SIG-M5 treated with dmso at 0.1 percent for 504 hours (cell line): ENCODE measurements at regions not wholly inside any gene's neighbourhood (a gene's known extent, or its start where the extent isn't known, plus 50 kb on each side); places are given as distances from the start of the nearest gene placed in this dataset.

ENCODE experiments used
- DNase-seq: peaks from one replicate; lab custom pipeline; 2025; ENCODE audit not compliant: unreplicated experiment; lab: John Stamatoyannopoulos, UW

GRCh38 chr6:108734271-108734922, 113.8 kb upstream of the ARMC2 start:
- DNase-seq = no peak

GRCh38 chr6:108735310-108736001, 112.8 kb upstream of the ARMC2 start:
- DNase-seq = no peak

- no peak for DNase-seq
Observed at GRCh38 chr6:108736002-108736361, 112.2 kb upstream of the ARMC2 start.

- DNase-seq = no peak
Observed at GRCh38 chr6:108736832-108737231, 111.4 kb upstream of the ARMC2 start.

DNA sequence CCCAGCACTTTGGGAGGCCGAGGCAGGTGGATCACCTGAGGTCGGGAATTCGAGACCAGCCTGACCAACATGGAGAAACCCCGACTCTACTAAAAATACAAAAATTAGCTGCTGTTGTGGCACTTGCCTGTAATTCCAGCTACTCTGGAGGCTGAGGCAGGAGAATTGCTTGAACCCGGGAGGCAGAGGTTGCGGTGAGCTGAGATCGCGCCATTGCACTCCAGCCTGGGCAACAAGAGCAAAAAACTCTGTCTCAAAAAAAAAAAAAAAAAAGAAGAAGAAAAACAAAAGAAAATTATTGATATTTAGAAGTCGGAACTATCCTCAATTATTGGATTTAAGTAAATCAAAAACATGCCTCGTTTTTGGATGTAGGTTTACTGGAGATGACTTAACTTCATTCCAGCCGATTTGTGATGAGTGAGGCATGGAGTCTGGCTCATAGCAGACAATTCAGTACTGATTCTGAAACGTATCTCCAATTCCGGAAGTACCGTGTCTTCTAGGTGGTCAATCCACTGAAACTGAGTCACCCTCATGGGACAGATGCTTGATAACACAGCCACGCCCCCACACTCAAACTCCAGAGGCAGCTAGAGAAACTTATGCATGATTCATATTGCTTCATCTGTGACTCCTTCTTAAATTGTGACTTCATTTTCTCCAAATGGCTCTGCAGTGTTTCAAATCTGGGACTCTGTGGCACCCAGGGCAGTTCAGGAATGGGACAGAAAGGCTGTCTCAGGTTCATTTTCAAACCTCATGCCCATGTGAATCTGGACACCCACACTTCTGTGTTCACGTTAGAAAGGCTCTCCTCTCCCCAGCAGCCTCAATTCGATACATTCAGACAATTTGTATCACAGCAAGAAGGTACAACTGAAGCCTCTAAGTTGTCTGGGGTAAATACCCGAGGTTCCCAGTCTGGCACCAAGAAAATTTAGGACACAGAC, 110.4 kb upstream of the ARMC2 start:
- DNase-seq = peak; percentile 54

DNA sequence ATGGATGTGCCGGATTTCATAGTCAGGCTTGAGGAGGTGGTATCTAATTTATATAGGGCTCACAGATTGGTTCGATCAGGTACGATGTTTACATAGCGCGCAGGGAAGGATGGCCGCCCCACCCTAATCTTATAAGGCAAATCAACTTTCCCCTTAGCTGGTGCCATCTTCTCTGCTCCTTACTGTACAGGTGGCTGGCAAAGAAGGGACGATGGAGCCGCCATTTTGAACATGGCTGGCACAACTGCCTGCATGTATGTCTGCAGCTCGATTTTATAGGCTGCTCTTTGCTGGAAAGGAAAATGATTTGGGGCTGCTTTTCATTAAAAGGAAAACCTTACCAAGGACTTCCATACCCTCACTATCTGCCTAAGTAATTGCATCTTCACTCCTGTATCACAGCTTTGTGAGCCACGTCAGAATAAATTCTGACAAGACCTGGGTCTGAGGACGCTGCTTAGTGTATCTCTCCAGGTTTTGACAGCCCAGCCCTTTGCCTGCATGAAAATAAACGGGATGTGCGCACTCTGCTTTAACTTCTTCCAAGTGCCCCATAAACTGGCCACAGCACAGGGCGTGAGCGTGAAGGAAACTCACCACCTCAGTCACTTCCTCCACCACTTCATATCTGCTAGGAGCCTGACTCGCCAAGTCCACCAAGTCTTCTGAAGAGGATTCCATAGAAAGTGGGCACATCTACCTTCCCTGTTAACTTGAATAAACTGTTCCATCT, 109.4 kb upstream of the ARMC2 start:
- no peak for DNase-seq

DNA sequence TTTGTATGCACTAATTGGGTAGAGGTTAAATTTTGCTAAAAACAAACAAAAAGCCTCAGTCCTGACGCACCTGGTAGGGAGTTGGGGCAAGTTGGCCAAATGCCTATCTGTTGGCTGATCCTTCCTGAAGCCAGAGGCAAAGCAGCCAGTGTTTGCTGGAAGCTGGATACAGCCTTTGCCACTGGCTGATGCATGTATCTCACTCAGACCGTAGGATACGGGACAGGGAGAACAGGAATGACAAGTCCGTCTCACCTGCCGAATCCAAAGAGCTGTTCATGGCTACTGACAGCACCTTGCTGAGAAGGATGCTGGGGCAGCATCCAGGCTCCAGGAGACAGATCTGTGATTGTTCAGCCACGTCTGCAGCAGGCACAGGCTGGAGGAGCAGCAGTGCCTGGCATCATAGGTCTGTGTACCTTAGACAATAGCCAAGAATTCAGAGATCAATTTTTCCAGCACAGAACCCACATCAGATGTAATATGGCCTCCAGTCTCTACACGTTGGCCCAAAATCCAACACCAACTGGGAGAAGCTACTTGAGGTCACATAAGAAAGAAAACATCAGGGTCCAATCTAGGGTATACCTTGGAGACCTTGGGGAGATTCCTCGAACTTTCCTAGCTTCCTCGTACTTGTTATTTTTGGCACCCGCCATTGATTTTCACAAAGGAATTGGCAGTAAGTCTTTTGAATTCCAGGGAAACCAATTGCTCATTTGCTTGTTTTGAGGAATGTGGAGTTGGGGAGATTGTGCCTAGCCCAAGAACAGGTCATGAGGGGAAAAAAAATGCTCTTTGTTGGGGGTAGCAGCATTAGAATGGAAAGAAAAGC, 108.5 kb upstream of the ARMC2 start:
- DNase-seq = peak; percentile 35

DNA sequence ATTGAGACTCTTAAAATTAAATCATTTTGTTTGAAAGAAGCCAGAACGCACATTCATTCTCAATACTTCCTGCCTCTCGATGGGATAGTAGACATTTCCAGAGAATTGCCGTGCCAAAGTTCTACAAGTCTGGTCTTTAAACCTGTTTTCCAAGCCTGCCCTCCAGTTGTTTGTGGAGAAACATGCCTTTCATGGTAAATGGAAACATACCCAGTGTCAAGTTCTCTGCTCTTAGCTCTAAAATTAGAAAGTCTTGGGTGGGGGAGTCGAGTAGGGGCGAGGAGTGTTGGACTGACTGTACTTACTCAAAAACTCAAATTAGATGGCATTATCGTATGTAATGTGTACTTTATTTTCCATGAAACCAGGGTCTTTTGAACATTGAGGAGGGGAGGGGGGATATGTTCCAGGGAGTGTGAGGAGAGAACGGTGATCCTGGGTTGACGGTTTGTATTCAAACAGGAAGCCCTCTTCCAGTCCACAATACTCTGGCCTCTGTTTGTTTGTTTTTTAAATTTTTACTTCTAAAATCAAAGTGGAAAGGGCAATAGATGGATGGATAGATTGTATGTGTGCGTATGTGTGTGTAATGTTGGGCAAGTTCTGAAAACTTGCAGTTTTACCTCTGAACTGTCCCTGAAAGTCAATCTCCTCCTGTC, 106.8 kb upstream of the ARMC2 start:
- DNase-seq = no peak

- peak; percentile 83 for DNase-seq
Observed at GRCh38 chr6:108742041-108742440, 106.2 kb upstream of the ARMC2 start.

- no peak for DNase-seq
Observed at GRCh38 chr6:108744244-108744972, 103.8 kb upstream of the ARMC2 start.

GRCh38 chr6:108744996-108745395, 103.2 kb upstream of the ARMC2 start:
- DNase-seq = no peak

DNA sequence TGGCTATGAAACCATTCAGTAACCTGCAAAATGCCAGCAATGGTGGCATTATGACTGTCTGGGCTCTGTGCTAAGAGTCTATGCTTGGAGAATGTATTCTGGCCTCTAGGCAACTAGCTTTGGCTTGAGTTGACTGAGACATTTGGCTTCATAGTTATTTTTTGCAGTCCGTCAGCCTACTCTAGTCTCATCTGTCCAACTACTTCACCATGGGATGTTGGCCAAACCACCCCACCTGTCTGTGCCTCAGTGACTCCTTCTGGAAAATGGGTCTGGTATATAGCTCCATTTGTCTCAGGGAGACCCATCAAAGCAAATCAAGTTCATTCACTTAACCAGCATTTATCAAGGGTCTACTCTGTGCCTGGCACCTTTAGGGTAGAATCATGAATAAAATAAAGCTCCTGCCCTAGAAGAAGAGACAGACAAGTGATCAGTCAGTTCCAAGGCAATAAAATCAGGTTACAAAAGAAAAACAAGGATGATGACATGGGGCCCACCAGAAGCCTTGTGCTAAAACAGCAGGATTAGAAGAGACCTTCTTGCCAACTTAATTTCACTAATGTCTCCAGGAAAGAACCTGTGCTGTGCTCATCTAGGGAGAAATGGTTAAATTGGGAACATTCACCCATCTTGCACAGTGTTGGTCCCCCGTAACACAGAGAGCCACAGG, 102.4 kb upstream of the ARMC2 start:
- no peak for DNase-seq

DNA sequence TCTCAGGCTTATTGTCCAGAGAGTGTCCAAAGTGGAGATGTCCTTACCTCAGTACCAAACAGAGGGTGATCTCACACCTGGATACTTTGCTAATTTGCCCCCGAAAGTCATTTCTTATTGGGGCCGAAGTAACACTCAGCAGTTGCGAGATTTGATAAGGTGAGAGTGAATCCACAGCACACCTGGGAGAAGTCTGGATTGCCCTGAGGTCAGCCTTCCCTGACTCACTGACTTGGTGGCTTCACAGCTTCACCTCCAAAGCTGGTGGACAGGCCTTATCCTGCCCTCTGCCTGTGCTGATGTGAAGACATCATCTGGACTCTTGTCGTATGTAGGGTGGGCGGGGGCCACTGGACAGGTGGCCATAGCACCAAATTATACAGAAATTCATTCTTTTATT, 101.9 kb upstream of the ARMC2 start:
- DNase-seq = no peak

GRCh38 chr6:108746836-108747575, 101.2 kb upstream of the ARMC2 start:
- no peak for DNase-seq

- DNase-seq = no peak
Observed at GRCh38 chr6:108748055-108748454, 100.2 kb upstream of the ARMC2 start.

GRCh38 chr6:108748959-108749358, 99.3 kb upstream of the ARMC2 start:
- DNase-seq = no peak

- no peak for DNase-seq
Observed at GRCh38 chr6:108750801-108751200, 97.4 kb upstream of the ARMC2 start.

DNA sequence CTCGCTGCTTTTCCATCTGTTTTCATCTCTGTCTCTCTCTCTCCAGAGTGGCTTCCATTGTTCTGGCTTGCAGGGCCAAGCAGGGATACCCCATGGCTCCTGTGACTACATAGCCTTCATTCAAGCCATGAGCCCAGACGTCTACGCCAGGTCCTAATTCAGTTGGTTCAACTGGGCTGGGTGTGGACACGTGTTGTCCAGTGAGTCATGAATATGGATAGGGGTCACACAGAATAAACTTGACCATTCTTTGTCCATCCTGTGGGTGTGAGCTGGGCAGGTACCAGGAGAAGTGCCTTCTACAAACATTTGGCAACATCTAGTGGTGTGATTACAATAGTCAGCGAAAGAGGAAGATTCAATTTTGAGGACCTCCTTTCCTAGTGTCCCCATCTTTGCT, 96.9 kb upstream of the ARMC2 start:
- DNase-seq = no peak
